ENCODE measurements at regions not wholly inside any gene's neighbourhood (a gene's known extent, or its start where the extent isn't known, plus 50 kb on each side); places are given as distances from the start of the nearest gene placed in this dataset.

DNA sequence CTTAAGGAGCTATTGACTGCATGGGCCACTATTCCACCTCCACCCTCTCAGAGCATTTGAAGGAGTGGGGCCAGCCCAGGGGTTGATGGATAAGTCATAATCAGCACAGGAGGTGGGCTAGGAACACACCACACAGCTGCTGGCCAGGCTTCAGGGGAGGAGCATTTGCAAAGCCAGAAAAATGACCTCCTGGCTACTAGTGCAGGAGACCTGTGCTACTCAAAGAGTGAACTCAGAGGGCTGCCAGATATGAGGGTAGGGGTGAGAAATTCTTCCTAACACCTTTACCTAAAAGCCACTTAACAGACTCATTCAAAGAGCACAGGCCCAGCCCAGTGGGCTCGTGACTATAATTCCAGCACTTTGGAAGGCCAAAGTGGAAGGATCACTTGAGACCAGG is 210.8 kb downstream of the TBXT start:
- no peak for DNase-seq (ENCODE audit: low read depth in 2 of 2)

DNA sequence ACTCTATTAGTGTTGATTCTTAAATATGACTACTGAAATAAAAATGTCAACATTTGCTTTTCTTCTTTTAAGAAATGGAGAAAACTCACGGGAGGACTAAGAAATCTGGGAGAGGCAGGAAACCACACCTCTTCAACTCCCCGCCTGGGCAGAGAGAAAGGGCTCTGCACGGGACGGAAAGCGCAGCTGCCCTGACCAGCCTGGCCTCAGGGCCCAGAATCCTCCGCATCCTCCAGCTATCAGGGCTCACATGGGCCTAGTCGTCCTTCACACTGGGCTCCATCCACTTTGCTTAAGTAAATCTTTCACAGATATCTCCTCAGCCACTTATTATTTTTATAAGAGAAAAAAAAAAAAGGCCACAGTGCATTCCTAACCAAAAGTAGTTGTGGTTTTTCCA is 215.1 kb downstream of the TBXT start:
- DNase-seq (ENCODE audit: low read depth in 2 of 2): no peak

DNA sequence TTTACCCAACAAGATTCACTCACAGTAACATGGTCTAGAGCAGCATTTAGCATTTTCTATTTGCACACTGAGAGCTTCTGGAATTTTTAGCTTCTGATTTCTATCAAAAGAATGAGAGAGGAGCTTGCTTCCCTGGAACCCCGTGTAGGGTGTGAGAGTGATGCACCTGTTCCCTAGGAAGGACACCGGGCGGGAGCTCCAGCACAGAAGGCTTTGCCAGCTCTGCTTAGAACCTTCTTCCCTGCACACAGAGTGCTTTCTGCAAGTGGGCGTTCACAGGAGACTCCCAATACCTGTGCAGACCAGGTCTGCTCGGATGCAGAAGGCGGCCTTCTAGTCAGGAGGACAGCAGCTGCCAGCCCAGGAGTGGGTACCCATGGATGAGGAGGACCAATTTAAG is 217.3 kb downstream of the TBXT start:
- no peak for DNase-seq (ENCODE audit: low read depth in 2 of 2)

DNA sequence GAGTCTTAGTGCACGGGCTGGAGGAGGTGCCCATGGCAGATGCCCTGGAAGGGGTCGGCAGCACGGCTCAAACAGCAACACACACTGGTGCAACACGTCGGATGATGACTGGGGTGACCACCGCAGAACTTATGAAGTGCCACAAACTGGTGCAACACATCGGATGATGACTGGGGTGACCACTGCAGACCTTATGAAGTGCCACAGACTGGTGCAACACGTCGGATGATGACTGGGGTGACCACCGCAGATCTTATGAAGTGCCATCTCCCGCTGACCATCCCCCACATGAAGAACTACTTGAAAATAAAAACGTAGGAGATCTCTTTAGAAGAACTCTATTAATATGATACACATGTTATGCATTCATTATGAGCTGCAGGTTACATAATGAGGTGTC is 218.3 kb downstream of the TBXT start:
- DNase-seq (ENCODE audit: low read depth in 2 of 2): no peak

DNA sequence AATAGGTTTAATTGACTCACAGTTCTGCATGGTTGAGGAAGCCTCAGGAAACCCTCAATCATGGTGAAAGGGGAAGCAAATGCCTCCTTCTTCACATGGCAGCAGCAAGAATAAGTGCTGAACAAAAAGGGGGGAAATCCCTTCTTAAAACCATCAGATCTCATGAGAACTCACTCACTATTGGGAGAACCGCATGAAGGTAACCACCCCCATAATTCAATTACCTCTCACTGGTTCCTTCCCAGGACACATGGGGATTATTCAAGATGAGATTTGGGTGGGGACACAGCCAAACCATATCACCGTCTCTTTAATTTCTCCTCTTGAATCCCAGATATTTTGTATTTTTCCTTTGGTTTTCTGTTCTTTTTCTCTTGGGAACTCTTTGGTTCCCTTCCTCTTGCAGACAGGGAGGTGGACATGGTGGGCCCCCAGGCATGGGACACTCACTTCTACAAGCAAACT is 223.6 kb downstream of the TBXT start:
- no peak for DNase-seq (ENCODE audit: low read depth in 2 of 2)

DNA sequence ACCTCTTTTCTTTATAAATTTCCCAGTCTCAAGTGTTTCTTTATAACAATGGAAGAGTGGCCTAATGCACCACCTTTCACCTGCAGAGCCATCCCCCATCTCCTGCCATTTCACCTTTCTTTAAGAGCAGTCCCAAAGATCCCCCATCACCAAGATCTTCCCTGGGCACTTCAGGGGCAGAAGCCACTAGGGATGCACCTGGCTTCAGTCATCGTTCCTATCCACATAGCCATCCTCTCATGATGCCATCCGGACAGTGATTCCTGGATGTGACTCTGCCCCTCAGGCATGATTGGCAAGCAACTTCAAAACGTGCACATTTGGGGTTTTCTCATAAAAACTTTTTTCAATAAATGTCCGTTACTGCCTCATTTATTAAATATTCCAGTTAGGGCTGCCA is 225.9 kb downstream of the TBXT start:
- DNase-seq (ENCODE audit: low read depth in 2 of 2): no peak

DNA sequence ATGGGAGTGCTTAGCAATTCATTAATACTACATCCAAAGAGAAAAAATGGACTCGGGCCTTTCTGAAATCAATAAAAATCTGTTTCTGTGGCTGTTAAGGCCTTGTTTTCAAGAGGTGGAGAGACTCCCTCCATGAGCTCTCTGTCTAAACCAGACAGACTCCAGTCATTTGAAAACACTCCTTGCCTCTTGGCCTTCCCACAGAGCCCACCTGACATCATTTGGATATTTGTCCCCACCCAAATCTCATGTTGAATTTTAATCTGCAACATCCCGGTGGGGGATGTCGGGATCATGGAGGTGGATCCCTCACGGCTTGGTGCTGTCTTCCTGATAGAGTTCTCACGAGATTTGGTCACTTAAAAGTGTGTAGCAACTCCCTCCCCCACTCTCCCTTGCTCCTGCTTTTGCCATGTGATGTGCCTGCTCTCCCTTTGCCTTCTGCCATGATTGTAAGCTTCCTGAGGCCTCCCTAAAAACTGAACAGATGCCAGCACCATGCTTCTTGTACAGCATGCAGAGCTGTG is 226.3 kb downstream of the TBXT start:
- no peak for DNase-seq (ENCODE audit: low read depth in 2 of 2)

DNA sequence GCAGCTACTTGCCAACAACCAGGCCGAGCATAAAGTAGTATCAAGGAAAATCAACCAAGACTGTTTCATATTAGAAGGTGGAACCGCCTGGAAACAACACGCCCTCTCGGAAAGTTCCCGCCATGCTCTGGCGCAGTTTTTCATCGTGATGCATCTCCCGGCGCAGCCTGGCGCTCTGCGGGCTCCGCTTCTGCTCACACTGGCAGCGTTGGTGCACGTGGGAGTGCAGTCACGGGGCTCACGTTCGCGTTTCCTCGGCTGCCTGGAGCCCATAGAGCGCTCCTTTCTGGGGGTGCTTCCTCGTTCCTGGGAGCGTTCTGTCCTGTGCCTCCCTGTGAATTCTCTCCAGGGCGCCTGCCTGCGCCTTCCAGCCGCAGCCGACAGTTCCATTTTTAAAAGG is 227.3 kb downstream of the TBXT start:
- no peak for DNase-seq (ENCODE audit: low read depth in 2 of 2)

DNA sequence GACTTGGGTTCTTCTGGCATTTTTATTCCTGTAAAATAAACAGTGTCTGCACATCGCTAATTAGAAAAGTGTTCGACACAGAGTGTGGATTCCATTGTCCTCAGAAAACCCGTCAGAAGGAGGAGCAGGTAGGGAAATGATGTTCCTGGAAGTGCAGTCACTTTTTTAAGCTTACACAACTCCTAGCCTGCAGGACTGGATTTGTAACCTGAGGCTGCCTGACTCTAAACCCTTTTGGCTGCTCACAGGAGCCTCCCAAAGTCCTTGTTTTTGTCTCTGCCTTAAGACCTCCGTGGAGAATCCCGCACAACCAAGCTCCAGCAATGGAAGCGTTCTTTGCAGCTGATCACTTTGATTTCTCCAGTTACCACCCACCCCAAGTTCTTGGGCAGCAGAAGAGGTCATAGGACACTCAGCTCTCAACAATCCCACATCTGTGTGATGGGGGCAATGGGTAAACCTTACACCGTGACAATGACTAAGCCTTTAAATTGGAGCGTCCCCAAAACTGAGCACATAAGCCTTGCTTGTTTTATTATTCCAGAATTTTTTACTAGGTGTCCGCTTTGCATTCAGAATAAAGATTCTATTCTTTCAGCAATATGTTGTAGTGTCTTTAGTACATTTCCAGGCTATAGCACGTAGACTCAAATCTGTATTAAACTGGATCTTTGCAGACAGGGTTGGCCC is 227.9 kb downstream of the TBXT start:
- DNase-seq (ENCODE audit: low read depth in 2 of 2): no peak

DNA sequence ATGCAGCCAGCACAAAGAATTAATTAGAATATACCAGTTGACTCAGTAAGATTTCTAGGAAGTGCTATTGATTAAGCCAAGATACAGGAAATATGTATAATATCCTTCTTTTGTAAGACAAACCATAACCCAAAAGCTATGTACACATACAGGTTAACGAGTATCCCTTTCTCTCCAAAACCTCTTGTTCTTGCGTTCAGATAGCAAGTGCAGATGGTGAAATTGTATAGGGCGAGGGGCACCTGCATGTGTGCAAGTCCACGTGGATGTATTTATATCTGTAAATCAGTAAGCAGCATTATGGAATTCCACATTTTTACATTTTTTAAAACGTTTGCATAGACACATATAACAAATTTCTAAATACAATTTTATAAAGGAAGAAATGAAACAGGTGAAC is 228.6 kb downstream of the TBXT start:
- no peak for DNase-seq (ENCODE audit: low read depth in 2 of 2)

DNA sequence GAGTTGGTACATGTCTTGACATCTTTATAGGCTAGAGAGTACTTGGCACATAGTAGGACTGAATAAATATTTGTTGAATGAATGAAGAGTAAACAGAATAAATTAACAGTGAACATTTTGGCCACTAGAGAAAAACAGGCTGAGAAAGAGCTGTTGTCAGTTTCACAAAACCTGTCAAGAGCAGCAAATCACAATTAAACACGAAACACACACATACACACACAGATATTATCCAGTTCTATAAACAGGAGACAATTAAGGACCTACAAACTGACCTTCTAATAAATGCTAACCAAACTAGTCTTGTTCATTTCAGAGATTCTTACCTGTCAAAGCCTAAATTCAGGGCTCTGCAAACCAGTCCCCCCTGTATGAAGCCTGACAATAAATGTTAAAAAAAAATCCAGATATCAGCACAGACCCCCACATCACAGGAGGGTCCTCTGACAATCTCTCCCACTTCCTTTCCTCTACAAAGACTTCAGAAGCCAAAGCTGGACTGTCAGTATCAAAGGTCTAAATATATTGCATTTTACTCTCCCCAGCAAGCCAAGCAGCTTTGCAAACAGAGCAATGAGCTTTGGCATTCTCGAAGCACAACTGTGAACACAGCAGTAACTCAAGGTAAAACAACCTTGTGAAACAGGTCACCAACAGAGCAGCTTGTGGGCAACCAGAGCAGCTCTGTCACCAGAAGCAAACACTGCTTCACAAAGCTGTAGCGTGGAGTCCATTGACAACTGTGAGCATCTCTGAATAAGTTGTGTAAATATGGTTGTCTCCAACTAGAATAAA is 229.9 kb downstream of the TBXT start:
- DNase-seq (ENCODE audit: low read depth in 2 of 2): no peak

DNA sequence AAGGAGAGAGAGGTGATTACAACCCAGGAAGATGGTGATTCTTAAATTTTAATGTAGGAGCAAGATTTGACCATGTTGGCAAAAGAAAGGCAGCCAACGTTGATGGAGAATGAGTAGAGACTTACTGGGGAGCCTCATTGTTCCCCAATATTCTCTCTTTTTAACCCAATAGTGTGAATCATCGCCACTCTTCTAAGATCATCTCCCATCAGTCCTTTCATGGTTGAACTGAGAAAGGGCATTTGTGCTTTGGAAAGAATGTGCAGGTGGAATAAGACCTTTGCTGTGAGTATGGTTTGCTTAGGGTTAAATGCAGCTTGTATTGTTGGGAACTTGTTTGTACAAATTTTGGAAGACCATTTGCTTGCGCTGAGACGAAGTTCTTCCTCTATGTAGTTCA is 231.0 kb downstream of the TBXT start:
- no peak for DNase-seq (ENCODE audit: low read depth in 2 of 2)

DNA sequence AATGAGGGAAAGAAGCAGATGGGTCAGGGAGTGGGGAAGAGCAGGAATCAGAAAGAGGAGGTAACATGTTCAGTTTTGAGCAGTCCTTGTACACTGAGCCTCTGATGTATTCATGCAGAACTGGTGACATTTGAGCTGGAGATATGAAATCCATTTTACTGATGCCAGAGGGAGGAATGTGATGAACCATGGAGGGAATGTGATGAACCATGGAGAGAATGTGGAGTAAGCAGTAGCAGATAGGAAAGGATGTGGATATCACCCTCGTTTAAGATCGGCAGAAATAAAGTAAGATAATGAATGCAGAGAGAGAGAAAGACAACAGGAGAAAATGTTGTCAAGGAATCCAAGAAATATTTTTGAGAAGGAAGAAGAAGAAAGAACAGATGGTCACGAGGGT is 231.6 kb downstream of the TBXT start:
- no peak for DNase-seq (ENCODE audit: low read depth in 2 of 2)

DNA sequence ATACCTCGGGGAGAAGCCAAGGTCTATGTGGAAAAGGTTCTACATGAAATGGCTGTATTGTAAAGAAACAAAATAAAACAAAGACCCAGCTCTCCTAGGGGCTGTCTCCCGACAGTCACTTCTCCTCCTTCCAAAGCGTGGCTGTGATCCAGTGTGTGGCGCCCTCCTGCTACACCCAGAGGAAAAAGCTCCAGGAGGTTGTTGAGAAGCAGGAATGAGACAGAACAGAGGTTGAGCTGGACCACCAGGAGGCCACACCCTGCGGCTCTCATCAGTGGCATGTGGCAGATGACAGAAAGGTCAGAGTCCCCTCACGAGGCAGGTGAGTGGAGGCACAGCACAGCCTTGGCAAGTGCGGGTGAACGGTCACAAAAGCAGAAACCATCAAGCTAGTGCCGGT is 236.0 kb downstream of the TBXT start:
- no peak for DNase-seq (ENCODE audit: low read depth in 2 of 2)

DNA sequence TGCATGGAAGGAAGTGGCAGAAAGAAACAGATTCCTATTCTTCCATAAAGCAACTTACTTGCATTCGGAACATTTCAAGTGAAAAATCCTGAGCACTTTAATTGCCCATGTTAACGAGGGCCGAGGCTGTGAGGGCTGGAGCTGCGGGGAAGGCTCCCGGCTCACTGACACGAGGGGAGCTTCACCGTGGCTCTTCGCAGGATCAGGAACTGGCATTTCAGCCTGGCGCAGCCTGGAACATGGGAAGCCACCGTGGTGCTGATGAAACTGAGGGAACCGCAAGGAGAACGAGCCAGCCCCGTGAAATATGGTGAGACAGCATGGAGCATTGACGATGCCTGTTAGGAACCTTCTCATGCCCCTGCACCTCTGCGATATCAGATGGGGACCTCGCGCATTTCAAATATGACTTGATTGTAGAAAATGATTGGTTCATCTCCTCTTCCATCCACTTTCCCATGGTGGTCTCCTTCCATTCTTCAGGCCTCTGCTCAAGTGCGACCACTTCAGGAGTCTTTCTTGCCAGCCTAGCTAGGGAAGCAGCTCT is 236.9 kb downstream of the TBXT start:
- DNase-seq (ENCODE audit: low read depth in 2 of 2): no peak

DNA sequence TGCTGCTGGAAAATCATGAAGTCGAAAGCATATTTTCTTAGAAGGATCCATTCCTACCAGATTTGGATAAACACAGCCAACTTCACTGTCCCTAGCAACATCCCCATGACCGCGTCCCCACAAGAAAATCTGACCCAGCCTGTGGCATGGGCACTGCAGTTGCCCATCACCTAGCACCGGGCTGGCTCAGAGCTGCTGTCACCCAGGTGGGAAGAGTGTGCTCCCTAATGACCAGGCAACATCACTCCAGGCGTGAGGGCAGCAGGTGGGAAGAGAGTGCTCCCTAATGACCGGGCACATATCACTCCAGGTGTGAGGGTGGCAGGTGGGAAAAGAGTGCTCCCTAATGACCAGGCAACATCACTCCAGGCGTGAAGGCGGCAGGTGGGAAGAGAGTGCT is 238.0 kb downstream of the TBXT start:
- no peak for DNase-seq (ENCODE audit: low read depth in 2 of 2)

DNA sequence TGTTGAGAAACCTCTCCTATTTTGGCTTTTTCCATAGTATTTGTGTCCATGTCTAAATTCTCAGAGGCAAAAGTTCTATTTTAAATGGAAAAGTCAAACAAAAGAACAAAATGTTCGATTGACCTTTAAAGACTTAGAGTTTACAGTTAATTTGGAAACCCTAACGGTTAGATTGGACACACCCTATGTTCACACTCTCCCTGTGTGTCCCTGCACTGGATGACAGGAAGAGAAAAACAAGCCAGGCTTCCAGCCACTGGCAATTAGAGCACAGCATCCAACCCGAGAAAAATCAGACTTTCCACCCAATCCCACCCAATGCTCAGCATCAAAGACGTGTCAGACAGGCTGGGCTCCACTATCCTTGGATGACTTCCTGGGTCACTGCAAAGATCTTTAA is 241.3 kb downstream of the TBXT start:
- no peak for DNase-seq (ENCODE audit: low read depth in 2 of 2)

DNA sequence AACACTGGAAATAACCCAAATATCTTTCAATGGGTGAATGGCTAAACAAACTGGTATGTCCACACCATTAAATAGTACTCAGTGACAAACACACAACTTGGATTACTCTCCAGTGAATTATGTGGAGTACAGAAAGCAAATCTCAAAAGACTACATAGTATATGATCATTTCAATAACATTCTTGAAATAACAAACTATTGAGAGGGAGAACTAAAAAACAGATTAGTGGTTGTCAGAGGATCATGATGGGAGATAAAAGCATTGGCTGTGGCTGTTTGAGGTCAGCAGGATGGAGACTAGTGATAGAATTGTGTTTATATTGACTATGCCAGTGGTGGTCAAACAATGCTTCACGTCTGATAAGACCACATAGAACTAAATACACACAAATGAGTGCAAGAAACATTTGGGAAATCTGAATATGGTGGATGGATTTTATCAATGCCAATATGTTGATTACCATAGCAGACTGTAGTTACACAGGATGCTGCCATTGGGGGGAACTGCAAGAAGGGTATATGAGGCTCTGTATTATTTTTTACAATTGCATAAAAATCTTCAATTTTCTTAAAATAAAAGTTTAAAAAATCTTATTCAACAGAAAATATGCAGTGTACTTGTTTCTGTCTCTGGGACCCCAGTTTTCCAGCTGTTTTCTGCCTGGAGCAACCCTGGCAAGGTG is 242.0 kb downstream of the TBXT start:
- DNase-seq (ENCODE audit: low read depth in 2 of 2): no peak

DNA sequence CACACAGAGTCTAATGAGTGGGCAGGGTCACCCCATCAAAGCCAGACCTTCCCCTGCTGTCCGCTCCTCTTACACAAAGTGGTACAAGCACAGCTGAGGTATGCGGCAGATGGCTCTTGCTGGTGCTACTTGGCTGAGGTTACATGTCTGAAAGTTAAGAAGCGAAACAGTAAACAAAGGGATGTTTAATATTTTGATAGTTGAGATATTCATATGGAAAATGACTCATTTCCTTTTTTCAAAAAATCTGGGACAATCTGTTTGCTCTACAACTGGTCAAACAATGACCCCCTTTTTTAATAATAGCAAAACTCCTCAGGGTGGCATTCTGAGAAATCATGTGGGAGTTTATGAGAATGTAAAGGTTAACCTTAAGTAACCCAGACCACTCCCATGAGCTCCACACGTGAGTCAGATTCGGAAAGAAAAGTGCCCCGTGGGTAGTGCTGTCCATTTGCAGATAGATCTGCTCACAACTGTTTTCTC is 245.3 kb downstream of the TBXT start:
- no peak for DNase-seq (ENCODE audit: low read depth in 2 of 2)

DNA sequence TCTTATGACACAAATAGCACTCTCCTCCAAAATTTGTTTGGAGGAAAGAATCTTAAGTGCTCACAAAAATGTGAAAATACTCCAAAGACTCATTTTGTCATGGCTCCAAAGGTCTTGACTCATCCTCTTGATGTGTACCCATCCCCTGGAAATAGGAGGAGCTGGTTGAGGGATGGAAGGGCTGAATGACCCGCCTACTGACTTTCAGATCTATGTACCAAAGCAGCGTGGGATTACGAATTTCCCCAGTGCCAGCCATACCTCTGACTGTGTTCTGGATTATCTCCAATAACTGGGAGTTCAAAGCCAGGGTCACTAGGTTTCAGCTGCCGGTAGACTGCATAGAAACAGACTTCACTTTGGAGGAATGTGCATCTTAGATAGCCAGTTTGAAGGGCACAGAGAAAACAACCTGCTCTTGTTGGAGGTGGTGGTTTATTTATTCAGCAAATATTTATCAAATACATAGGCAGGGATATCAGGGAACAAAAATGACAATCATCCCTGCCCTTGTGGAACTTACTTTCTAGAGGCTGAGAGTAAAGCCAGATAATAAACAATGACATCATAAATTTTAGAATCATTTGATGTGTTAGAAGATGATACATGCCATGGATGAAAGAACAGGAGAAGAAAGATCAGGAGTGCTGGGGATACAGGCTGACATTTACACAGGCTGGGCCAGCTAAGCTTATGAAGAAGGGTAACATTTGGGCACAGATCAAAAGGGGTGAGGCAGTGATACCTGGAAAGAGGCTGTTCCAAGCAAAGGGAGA is 246.6 kb downstream of the TBXT start:
- no peak for DNase-seq (ENCODE audit: low read depth in 2 of 2)

DNA sequence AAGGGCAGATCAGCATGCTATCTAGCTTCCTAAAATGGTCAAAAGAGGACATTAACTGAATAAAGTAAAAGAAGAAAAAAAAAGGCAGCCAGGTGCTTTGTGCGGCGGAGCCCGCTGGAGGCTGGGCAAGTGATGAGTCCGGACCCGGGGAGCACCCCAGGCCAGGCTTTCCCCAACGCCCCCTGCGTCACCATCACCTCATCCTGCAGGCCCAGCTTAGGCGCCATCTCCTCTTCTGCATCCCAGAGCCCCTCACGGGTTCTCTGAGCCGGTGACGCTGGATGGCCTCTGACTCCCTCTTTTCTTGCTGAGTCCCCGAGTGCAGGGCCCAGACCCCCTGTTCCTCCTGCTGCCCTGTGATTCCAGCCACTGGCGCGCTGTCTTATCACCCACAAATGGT is 250.1 kb downstream of the TBXT start:
- DNase-seq (ENCODE audit: low read depth in 2 of 2): no peak

Data from stimulated activated CD8-positive, alpha-beta memory T cell treated with anti-CD3 and anti-CD28 coated beads, Interleukin-2, amount 100 ng/mL, for 1 hour (primary cell).